Epithelial cell of esophagus (primary cell): ENCODE measurements at regions not wholly inside any gene's neighbourhood (a gene's known extent, or its start where the extent isn't known, plus 50 kb on each side); places are given as distances from the start of the nearest gene placed in this dataset.
"Not testable (repeated sequence)": the region's sequence is repeated elsewhere in the genome, so short reads cannot be mapped to it uniquely, and the experiment has no call there.

Experiments used
- DNase-seq: peaks from one replicate; pipeline ENCODE4 v3.0.0; 2010; ENCODE audit warnings: low read depth
- H3K4me3 ChIP-seq: 2 replicates; pipeline ENCODE4 v1.5.1; 2011; ENCODE audit warnings: mild to moderate bottlenecking, low read length, control low read depth
- CTCF ChIP-seq: IDR thresholded peaks from 2 replicates; pipeline ENCODE4 v1.5.1; 2011; ENCODE audit warnings: low read depth, mild to moderate bottlenecking, low read length, control low read depth, inconsistent platforms; ENCODE audit not compliant: insufficient read depth; ENCODE audit errors: missing control alignments

GRCh38 chr5:119694284-119694683 lies 64.9 kb downstream of the FAM170A start:
- peak; percentile 2 for DNase-seq
- H3K4me3 ChIP-seq: no peak overlapping the region
- TF ChIP-seq CTCF: no peak

GRCh38 chr5:119706049-119706448 lies 76.7 kb downstream of the FAM170A start:
- no peak for TF ChIP-seq CTCF
- no peak overlapping the region for H3K4me3 ChIP-seq
- DNase-seq: no peak

GRCh38 chr5:119708076-119708790 lies 78.9 kb downstream of the FAM170A start:
- DNase-seq: peak; percentile 2
- no peak for TF ChIP-seq CTCF

GRCh38 chr5:119721775-119722174 lies 92.4 kb downstream of the FAM170A start:
- DNase-seq: no peak
- H3K4me3 ChIP-seq: no peak overlapping the region
- TF ChIP-seq CTCF: no peak

More at GRCh38 chr5:119708076-119708790, 78.9 kb downstream of the FAM170A start:
- no peak overlapping the region for H3K4me3 ChIP-seq

- DNase-seq: peak; percentile 57
- H3K4me3 ChIP-seq: not testable (repeated sequence)
These were observed 95.9 kb downstream of the FAM170A start for GRCh38 chr5:119725291-119725690.

- no peak for DNase-seq
- no peak for TF ChIP-seq CTCF
- H3K4me3 ChIP-seq: no peak overlapping the region
These were observed 97.2 kb downstream of the FAM170A start for GRCh38 chr5:119726544-119726943.

- no peak overlapping the region for H3K4me3 ChIP-seq
- no peak for DNase-seq
- TF ChIP-seq CTCF: no peak
These were observed 110.9 kb downstream of the FAM170A start for GRCh38 chr5:119740225-119740624.
